Cardiac fibroblast (primary cell): ENCODE measurements at regions not wholly inside any gene's neighbourhood (a gene's known extent, or its start where the extent isn't known, plus 50 kb on each side); places are given as distances from the start of the nearest gene placed in this dataset.

Source experiments
- DNase-seq, 2 donors: peaks; one replicate each; pipeline versions ENCODE4 v3.0.0 to v3.0.0-alpha.2; 2010; ENCODE audit warnings: low read depth in 2 of 2
- H3K4me3 ChIP-seq, 2 donors: replicated peaks in 1 of 2; 1 replicate in 1 of 2; 2 replicates in 1 of 2; pipeline ENCODE4 v1.5.1; 2011; ENCODE audit warnings: low read depth in 2 of 2, low read length in 2 of 2, mild to moderate bottlenecking in 2 of 2, moderate library complexity in 1 of 2
- TF ChIP-seq, protein P1 (sequence below): IDR thresholded peaks from one replicate; pipeline ENCODE4 v1.5.1; 2011; ENCODE audit warnings: low read depth, mild to moderate bottlenecking, low read length, inconsistent platforms

- no peak for DNase-seq
- TF ChIP-seq, protein P1, sequence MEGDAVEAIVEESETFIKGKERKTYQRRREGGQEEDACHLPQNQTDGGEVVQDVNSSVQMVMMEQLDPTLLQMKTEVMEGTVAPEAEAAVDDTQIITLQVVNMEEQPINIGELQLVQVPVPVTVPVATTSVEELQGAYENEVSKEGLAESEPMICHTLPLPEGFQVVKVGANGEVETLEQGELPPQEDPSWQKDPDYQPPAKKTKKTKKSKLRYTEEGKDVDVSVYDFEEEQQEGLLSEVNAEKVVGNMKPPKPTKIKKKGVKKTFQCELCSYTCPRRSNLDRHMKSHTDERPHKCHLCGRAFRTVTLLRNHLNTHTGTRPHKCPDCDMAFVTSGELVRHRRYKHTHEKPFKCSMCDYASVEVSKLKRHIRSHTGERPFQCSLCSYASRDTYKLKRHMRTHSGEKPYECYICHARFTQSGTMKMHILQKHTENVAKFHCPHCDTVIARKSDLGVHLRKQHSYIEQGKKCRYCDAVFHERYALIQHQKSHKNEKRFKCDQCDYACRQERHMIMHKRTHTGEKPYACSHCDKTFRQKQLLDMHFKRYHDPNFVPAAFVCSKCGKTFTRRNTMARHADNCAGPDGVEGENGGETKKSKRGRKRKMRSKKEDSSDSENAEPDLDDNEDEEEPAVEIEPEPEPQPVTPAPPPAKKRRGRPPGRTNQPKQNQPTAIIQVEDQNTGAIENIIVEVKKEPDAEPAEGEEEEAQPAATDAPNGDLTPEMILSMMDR: no peak
- no peak overlapping the region for H3K4me3 ChIP-seq
Measured at GRCh38 chr12:97169889-97170567, 263.0 kb downstream of the NEDD1 start.

- H3K4me3 ChIP-seq: no peak overlapping the region
- no peak for DNase-seq
- TF ChIP-seq, protein P1: no peak
Measured at GRCh38 chr12:97173688-97174410, 266.8 kb downstream of the NEDD1 start.

GRCh38 chr12:97177481-97177880 is 270.4 kb downstream of the NEDD1 start:
- DNase-seq: no peak
- no peak overlapping the region for H3K4me3 ChIP-seq
- TF ChIP-seq, protein P1: no peak

DNA sequence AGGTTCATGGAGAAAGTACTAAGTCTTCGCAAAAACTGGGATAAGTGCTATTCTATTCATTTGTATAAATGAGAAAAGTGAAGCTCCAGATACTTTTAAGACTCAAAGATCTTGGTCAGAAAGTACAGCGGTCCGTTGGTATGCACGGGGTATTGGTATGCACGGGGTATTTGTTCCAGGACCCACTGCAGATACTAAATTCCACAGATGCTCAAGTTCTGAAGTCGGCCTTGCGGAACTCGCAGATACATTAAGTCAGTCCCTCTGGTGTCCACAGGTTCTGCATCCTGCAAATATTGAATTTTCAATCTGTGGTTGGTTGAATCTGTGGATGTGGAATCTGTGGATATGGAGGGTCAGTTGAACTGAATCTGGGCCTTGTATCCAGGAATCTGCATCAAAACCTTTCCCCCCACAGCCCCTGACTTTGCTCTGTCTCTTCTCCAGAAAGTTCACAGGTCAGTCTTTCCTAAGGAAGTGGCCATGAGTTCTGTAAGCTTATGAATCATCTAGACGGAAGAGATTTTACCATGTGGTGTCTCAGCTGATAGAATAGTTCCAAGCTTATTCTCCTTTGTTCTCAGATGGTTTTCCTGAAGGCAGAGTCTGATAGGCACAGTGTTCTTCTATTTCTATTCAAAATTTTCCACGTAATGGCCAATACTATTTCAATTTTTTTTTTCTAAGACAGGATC is 274.7 kb downstream of the NEDD1 start:
- TF ChIP-seq, protein P1: no peak
- no peak for DNase-seq
- H3K4me3 ChIP-seq: no peak overlapping the region

DNA sequence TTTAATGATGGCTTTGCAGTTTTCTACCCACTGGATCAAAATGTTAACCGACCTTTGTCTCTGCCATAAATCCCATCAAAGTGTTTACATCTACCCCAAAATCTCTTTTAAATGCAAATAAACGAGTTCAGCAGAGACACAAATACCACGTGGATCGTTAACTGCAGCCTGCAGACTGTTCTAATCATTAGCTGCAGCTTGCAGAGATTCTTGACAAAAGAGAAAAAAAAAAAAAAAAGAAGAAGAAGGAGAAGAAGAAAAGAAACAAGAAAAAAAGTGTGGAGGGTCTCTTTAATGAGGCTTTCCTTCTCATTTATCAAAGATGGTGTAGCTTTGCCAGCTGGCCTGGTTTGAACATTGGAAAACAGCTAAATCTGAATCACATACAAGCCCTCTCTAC is 275.7 kb downstream of the NEDD1 start:
- TF ChIP-seq, protein P1: no peak
- DNase-seq: no peak
- no peak overlapping the region for H3K4me3 ChIP-seq

- no peak overlapping the region for H3K4me3 ChIP-seq
- TF ChIP-seq, protein P1: no peak
- no peak for DNase-seq
Measured at GRCh38 chr12:97184127-97184773, 277.2 kb downstream of the NEDD1 start.
